Neural progenitor cell (in vitro differentiated cells): ENCODE measurements at regions not wholly inside any gene's neighbourhood (a gene's known extent, or its start where the extent isn't known, plus 50 kb on each side); places are given as distances from the start of the nearest gene placed in this dataset.
"Not testable (repeated sequence)": the region's sequence is repeated elsewhere in the genome, so short reads cannot be mapped to it uniquely, and the experiment has no call there.

ENCODE experiments used
- CTCF ChIP-seq: fragments of 200-600 bp; sonication (generic); IDR thresholded peaks from 2 replicates; pipeline ENCODE4 v1.5.1; 2017; ENCODE audit warnings: antibody characterized with exemption, mild to moderate bottlenecking
- EZH2 ChIP-seq: fragments of 200-600 bp; sonication (generic); IDR thresholded peaks from 2 replicates; pipeline ENCODE4 v1.6.1; 2017; ENCODE audit warnings: antibody characterized with exemption, mild to moderate bottlenecking, moderate library complexity
- EZH2phosphoT487 ChIP-seq: fragments of 200-600 bp; sonication (generic); IDR thresholded peaks from 2 replicates; pipeline ENCODE4 v1.6.1; 2017; ENCODE audit warnings: antibody characterized with exemption

DNA sequence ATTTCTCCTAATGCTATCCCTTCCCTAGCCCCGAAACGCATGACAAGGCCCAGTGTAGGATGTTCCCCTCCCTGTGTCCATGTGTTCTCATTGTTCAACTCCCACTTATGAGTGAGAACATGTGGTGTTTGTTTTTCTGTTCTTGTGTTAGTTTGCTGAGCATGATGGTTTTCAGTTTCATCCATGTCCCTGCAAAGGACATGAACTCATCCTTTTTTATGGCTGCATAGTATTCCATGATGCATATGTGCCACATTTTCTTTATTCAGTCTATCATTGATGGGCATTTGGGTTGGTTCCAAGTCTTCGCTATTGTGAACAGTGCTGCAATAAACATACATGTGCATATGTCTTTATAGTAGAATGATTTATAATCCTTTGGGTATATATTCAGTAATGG lies 490.3 kb downstream of the KLHL4 start:
- TF ChIP-seq CTCF, EZH2, EZH2phosphoT487: not testable (repeated sequence)
